NCI-H2107 treated with DMSO at 0.1 percent for 48 hours (cell line): ENCODE measurements at regions not wholly inside any gene's neighbourhood (a gene's known extent, or its start where the extent isn't known, plus 50 kb on each side); places are given as distances from the start of the nearest gene placed in this dataset.
"Not testable (repeated sequence)": the region's sequence is repeated elsewhere in the genome, so short reads cannot be mapped to it uniquely, and the experiment has no call there.

Experiments used
- DNase-seq: peaks from one replicate; lab custom pipeline; 2025; ENCODE audit not compliant: unreplicated experiment; lab: John Stamatoyannopoulos, UW

DNA sequence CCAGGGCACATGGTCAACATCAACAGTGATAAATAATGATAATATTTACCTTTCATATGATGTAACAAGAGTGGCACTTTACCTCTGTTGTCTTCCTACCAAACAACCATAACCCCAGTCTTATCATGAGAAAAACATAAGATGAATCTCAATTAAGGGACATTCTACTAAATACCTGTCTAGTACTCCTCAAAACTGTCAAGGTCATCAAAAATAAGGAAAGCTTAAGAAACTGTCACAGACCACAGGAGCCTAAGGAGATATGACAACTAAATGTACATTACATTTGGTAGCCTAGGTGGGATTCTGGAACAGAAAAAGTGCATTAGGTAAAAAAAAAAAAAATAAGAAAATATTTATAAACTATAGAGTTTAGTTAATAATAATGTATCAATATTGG lies 118.1 kb downstream of the CCDC34 start:
- DNase-seq: no peak

- DNase-seq: no peak
Observed at GRCh38 chr11:27242591-27242990, 120.4 kb downstream of the CCDC34 start.

DNA sequence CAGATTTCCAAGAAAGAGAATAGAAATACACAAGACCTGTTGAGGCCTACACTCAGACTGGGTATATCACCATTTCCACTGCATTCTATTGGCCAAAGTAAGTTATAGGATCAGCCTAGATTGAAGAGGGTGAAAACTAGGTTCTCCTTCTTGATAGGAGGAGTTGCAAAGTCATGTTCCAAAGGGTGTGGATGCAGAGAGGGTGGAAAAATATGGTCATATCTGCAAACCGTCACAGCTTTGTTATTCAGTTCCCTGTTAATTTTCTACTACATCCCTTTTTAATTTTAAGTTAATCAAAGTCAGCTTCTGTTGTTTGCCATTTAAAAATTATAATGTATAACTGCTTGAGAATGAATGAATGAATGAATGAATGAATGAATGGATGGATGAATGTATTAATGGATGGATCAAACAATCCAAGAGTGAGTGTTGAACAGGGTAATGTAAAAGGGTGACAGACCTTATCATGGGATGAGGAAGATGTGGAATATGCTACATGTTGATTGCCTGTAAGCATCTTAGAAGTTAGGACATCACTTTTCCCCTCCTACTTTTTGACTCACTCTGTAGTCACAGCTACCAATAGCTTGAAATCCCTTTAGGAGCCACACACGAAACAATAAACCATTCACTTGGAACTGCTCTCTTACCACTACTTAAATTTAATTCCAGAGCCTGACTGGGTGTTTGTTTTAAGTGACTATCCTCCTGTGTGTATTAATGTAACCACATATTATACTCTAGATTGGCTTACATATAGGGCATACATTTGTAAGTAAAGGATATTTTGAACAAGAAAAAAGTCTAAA lies 121.5 kb downstream of the CCDC34 start:
- peak; percentile 22 for DNase-seq

GRCh38 chr11:27239305-27239942 lies 123.6 kb downstream of the CCDC34 start:
- DNase-seq: no peak

DNA sequence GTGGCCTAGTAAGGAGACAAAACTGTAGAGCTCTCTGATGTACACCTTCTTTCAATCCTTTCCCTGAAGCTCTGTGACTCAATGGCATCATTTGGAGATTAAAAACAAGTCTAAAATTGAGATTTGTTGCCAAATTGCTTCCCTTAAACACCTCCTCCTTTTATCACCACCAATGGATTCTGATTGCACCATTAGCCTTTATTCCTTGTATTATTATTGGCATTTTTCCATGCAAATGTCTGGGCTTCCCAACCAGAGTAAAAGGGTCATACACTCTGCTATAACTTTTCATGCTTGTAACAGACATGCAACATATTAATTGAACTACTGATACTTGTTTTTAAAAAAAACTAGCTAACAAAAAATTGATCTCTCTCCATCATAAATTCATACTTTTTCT lies 124.2 kb downstream of the CCDC34 start:
- no peak for DNase-seq

DNA sequence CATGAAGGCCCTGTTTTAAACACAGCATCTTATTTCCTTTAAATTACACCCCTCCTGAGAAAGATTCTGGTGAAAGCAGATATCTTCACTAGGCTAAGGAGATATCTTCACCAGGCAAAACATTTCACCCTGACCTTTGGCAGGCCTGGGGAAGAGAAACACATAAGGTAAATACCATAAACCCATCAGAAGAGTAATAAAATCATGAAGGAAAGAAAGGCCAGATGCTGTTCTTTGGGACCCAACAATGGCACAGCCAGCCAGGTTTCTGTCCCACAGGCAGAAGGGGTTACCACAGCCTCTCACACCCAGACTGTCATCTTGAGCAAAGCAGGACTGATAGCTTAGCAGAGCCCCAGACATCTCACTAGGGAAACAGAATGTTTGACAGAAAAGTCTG lies 125.4 kb downstream of the CCDC34 start:
- DNase-seq: no peak

GRCh38 chr11:27234961-27235360 lies 128.1 kb downstream of the CCDC34 start:
- no peak for DNase-seq

GRCh38 chr11:27234043-27234668 lies 128.9 kb downstream of the CCDC34 start:
- peak; percentile 91 for DNase-seq

DNA sequence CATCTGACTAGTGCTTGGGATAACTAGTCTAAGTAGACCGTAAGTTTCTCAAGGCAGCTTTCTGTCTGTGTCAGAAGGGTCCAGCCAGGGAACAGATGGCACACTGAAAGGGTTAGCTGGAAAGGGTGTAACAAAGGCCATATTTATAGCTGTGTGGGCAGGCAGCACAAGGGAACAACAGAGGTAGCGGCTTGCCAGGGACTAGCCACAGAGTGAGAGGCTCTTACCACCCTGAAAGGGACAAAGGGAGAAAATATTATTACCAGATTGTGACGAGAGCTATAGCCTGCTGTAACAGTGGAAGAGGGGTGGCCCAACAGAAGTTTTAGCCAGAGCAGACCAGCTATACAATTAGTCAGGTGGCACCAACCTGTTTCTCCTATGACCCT lies 129.4 kb downstream of the CCDC34 start:
- peak; percentile 71 for DNase-seq

DNA sequence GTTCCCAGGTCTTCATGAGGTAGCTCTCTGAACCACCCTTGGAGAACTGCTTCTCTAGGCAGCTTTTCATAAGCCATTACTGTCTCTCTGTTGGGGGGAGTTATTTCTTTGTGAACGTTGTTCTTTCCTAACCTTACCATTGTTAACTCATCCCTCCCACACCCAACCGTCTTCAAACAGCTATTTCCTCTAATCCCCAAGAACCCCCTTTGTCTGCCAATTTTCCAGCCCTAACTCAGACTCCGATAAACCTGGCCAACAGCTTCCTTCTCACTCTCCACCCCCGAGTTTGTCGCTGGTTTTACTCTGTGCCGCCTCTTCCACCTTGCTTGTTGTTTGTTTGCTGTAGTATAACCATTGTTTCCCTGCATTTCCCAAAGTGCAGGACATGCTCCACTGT lies 131.5 kb downstream of the CCDC34 start:
- DNase-seq: no peak

DNA sequence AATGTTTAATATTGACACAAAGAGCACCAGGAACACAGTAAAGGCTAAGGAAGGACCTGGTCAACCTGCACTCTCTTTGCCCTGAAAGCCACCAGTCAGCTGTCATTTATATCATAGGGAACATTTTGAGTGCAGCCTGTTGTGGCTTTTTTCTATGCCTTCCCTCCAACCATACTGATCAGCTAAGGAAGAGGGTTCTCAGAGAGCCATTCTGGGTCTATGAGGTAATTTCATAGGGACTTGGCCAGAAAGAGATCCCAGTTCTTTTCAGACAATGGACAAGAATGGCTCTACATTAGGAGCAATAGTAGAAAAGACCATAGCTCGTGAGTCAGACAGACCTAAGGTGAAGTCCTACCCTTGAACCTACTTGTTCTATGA lies 132.8 kb downstream of the CCDC34 start:
- DNase-seq: no peak

DNA sequence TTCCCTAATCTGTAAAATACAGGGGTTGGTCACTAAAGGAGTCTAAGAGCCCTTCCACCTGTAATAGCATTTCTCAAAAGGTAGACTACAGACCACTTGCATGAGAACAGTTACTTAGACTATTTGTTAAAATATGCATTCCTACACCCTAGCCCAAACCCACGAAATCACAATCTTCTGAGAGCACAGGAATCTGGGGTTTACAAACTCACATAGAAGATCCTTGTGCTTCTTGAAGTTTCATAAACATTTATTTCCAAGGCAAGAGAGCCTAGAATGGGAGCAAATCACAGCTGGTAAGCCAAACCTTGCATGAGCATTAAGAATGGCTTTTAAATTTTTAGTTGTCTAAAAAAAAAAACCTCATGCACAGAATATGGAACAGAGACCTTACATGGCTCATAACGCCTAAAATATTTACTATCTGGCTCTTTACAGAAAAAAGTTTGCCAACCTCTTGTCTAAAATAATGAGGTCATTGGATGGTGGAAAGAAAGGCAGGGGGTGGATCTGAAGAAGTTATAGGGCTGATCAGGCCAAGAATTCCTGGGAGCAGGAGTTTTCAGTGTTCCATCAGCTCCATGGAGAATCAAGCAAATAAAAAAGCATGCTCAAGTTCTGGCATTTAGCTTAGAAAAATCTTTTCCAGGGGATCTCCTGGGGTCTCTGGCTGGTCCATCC lies 133.4 kb downstream of the CCDC34 start:
- no peak for DNase-seq

DNA sequence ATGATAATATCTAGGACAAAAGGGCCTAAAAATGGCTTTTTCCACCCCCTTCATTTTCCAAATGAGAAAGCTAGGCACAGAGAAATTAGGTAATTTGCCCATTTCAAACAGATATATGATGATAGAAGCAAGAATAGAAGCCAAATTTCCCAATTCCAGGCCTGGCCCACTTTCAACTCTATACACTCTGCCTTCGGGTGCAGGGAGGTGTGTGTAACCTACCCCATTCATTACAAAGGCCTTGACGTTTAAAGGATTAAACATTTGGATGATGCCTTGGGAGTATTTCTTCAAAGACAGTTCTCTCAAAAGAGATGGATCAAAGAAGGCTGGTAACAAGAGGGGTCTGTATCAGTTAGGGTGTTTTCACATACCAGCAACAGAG lies 134.1 kb downstream of the CCDC34 start:
- DNase-seq: no peak

GRCh38 chr11:27228232-27228905 lies 134.6 kb downstream of the CCDC34 start:
- peak; percentile 62 for DNase-seq

GRCh38 chr11:27227736-27228135 lies 135.3 kb downstream of the CCDC34 start:
- no peak for DNase-seq

DNA sequence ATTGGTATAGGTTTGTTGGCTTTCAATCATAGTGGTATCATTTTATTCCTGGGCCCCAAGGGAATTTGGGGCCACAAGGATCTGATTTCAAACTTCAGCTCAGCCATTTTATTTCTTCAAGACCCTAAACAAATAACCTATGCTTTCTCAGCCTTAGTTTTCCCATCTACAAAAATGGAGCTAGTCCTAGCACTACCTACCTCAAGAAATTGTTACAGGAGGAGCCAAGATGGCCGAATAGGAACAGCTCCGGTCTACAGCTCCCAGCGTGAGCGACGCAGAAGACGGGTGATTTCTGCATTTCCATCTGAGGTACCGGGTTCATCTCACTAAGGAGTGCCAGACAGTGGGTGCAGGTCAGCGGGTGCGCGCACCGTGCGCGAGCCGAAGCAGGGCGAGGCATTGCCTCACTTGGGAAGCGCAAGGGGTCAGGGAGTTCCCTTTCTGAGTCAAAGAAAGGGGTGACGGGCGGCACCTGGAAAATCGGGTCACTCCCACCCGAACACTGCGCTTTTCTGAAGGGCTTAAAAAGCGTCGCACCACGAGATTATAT lies 143.5 kb downstream of the CCDC34 start:
- not testable (repeated sequence) for DNase-seq

DNA sequence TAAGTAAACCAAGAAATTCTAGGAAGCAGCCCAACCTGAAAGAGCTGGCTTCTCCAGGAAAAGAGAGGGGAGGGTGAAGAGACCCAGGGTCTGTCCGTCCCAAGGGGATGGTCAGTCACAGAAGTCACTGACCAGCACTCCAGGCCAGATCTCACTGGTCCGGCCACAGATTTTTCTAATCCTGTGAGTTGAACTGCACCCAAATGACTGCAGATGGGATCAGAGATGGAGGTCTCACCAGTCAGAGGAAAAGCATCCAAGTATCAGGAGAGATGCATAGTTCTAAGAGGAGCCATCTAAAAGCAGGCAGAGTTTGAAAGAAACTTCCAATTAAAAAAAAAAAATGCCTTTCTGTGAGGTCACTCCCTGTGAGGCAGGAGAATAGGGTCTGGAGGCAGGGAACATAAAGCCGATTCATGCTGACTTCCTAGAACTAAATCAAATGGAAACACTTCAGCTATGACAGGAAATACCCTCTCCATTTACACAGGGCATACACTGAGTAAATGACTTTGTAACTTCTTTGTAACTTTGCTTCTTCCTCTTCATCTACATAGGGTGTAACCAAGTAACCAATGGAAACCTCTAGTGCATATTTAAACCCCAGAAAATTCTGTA lies 144.5 kb downstream of the CCDC34 start:
- no peak for DNase-seq

DNA sequence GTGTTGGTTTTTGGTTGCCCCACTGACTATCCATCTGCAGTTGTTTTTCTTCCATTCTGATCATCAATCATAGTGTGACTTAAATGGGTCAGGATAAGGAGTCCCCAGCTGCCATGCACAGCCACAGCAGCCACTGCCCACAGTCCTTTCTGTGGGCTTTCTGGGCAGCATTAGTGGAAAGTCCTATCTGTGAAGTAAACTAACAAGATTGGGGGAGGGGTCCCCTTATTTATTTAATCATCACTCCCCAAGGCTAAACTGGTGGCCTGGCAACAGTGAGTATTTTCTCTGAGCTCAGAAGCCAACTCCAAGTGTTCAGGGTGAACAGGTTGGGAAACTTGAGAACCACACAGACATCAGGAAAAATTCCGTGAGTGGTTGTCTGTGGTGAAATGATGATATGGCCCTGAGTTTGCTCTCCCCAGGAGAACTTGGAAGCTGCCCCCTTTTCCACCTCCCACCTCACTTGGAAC lies 145.0 kb downstream of the CCDC34 start:
- no peak for DNase-seq

DNA sequence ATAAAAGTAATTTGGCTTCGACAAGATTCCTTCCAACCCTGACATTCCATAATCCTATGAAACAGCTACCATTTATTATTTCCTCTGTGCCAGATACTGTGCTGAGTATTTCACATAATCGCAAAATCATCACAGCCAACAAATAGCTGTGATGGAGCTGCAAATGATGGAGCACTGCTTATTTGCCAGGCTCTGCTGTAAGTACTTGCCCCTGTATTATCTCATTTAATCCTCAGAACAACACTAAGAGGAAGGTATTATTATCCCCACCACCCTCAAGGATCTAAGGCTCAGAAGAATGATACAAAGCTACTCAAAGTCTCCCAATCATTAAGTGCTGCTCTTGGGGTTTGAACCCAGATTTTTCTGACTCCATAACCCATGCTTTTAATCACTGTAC lies 145.5 kb downstream of the CCDC34 start:
- no peak for DNase-seq
